Limb (tissue), 2 donors: ENCODE measurements at regions not wholly inside any gene's neighbourhood (a gene's known extent, or its start where the extent isn't known, plus 50 kb on each side); places are given as distances from the start of the nearest gene placed in this dataset.
A peak's percentile ranks its signal among the peaks of the same experiment; 100 is the strongest.

Experiments
- DNase-seq, 2 donors: peaks; one replicate each; pipeline ENCODE4 v3.0.0-alpha.2; 2016; ENCODE audit errors: extremely low spot score in 2 of 2

DNA sequence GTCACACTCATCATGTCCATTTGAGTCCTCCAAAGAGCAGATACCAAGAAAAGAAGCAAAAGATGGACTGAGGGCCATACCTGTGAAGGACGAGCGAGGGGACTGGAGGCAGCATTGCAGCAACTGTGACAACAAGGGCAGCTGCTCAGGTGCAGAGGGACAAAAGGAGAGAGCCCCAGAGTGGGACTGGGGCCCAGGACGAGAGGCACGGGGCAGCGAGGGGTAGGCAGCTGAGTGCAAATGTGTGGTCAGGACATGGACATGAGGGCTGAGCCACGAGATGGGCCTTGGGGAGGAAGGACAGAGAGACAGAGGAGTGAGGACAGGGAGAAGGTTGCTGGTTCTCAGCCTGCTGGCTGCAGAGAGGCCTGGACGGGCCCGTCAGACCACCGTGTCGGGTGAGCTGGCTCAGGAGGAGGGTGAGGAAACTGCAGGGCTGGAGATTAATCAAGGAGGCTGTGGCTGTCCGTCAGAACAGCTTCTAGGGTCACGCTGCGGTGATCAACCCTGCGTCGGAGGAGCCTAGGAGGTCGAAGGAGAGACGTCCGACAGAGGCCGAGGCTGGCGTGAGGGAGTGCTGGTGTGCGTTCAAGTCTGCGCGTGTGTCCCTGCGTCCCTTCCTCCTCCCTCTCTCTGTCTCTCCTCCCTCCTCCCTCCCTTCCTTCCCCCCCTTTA is 206.8 kb upstream of the HDAC4 start:
- no peak for DNase-seq

DNA sequence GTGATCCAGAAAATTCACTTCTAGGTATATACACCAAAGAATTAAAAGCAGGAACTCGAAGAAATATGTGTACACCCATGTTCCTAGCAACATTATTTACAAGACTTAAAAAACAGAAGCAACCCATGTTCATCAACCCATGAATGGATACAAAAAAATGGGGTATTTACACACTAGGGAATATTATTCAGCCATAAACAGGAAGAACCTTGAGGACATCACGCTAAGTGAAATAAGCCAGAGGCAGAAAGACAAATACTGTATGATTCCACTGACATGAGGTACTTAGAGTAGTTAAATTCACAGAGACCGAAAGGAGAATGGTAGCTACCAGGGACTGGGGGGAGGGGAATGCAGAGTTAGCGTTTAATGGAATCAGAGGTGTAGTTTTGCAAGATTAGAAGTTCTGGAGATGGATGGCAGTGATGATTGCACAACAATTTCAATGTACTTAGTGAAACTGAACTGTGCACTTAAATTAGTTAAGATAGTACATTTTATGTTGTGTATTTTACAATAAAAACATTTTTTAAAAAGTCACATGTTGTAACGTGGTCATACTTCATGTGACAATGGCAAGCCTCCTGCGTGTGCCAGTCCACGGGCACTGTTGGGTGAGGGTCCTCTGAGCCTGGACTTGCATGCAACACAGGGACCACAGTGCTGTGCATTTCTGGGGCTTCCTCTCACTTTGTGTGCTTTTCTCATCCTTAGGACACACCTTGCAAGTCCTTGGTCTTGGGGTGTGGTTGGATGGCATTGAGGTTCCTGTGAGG is 206.1 kb upstream of the HDAC4 start:
- DNase-seq: no peak

DNA sequence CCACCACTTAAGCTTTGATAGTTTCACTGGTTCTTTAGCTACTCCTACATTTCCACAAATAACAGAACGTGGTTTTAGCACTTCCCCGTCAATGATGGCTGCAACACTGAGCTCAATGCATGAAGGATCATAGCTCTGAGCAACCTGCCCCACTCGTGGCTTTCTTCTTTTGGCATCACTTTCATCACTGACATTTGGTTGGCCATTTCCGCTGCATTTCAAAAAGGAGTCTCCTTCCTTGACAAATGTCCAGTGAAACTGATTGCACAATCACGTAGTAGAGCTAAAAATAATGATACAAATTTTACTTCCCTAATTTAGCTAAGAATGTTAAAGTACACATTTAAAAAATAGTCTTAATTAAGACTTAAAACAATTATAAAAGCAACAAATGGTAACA is 205.2 kb upstream of the HDAC4 start:
- no peak for DNase-seq

DNA sequence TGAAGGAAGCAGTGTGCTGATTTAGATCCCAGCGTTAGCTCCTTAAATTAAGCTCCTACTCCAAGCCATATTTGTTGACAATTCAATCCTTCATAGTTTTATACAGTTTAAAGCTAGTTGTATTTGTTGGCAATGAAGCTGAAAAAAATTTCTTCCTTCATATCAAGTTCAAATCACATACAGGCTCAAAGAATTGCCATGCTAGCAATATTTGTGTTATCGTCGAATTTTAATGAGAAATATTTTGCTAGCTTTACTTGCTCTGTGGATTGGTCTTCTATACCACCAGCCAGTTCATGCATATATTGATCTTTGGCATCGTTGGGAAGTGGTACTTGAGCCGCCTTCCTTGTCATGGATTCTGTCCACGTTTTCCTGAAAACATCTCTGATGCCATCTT is 204.6 kb upstream of the HDAC4 start:
- DNase-seq: no peak

DNA sequence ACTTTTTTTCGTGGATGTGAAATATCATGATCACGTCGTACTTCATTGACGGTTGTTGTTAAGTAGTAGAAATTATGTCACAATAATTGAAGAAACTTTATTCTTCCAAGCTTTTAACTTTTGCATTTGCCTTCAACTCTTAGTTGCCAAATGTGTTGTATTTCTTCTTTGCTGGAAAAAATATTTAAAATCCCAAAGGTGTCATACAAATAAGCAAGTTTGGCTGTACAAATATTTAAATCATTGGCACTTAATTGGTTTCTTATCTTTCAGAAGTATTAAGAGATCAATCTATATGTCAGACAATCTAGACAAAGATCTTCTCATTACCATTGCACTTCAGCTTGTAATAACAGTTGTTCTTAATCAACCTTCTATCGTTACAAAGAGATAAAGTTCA is 204.0 kb upstream of the HDAC4 start:
- DNase-seq: no peak

DNA sequence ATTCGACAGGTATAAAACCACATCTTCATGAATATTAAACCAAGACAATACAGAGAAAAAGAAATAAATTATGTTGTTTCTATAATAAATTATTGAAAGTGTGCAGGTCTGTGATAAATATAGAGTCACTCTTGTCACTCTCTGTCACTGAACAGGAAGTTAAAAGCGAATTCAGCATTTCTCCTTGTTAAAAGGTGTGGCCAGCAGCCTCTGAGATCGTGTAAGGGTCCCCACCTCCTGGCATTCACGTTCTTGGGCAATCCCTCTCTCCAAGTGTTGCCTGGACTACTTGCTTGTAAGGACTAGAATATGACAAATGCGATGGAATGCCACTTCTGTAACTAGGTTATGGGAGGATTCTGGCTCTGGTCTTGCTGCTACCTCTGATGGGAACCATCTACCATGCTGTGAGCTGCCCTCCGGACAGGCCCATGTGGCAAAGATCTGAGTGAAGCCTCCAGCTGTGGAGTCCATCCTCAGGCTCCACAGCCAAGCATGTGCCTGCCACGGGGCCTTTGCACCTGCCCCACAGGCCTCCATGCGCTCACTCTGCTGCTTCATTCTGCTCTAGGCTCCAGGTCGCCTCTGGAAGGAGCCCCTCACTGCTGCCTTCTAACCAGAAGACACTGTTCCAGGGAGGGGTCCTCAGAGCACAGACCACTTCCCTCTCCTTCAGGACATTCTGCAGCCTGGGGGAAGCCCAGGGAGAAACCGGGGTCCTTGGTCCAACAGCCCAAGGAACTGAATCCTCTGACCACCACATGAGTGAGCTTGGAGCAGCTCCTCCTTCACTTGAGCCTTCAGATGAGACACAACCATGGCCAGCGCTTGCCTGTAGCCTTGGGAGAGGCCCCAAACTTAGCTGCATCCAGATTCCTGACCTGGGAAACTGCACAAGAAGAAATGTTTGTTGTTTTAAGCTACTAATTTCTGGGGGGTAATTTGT is 202.9 kb upstream of the HDAC4 start:
- DNase-seq: no peak

DNA sequence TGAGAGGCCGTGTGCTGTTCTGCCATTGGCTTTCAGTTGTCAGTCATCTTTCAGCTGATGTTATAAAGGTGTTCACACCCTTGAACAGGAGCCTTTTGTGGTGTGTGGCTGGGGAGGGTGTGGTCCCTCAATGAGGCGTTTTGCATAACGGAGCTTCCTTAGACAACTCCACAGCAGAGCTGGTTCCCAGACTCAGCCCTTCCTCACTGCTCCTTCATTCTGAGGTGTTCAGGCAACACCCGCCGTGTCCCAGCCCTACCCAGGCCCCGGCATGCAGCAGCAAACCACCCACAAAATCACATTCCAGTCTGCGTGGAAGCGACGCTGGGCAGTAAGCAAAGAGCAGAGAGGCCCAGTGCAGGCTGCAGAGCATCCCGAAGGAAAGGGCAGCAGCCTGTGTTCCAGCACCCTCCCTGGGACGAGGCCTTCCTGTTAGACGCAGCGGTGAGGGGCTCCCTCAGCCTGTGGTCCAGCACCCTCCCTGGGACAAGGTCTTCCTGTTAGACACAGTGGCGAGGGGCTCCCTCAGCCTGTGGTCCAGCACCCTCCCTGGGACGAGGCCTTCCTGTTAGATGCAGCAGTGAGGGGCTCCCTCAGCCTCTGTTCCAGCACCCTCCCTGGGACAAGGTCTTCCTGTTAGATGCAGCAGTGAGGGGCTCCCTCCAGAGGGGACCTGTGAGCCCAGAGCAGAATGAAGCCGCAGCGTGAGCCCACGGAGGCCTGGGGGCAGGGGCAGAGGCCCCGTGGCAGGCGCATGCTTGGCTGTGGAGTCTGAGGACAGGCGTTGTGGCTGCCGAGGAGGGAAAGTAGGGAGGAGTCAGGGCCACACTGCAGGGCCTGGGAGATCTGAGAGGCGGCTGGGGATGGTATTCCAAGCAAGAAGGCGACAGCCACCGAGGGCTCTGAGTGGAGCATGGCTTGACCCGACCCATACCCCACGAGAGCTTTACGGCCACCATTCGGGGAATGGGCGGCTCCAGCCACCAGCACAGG is 201.8 kb upstream of the HDAC4 start:
- no peak for DNase-seq

DNA sequence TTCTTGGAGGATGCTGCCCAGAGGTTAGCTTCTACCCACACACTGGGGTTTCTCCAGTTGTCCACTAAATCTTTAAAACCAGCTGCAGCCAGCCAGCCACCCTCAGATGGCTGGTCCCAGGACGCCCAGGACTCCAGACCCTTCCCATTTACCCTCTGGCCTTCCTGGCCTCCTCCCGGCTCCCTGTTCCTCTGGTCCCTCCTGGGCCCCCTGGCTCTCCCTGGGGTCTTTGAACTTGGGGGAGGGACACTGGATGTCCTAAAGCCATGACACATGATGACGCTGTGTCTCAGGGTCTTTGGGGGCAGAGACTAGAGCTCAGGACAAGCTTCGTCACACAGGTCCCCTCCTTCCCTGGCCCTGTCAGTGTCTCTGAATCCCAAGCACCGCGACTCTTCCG is 201.1 kb upstream of the HDAC4 start:
- DNase-seq: no peak

DNA sequence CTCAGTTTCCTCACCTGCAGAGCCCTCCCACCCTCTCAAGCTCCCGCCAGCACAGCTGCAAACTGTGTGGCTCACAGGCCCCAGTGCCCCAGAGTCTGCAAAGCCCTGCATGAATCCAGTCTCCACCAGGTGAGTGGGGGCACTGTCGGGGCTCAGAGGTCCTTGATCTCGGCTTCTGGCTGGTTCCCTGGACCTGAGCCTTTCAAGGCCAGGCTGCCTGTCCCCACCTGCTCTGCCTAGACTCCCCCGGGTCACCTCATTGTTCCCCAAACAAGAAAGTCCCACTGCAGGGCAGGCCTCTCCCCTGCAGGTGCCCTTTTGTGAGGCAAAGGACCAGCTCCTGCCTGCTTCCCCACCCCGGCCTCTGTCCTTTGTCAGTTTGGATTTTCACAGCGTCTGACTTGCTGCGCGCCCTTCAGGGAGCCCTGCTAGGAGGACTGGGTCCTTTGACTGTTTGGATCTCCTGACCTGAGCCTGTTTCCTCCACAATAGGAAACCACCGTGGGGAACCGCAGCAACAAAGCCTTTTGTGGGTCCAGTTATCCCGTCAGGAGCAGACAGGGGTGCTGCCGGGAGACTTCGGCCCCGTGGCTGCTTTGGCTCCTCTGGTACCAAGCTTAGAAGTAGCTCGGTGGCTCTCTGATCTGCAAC is 200.5 kb upstream of the HDAC4 start:
- no peak for DNase-seq

DNA sequence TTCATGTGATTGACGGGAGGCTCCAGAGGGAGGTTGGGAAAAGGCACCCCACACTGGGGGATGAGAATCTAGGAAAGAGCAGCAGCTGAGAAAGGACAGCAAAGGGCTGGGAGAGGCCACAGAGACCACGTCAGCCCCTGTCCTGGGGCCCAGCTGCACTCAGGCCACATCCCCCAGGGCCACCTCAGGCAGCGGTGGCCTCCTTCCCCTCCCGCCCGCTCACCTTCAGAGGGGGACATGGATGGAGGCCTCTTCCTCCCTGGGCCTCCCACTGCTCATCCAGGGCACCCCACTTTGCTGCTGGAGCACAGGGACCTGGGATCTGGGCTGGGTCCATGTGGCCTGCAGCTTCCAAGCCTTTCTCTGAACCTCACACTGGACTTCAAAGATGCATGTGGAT is 199.8 kb upstream of the HDAC4 start:
- no peak for DNase-seq

DNA sequence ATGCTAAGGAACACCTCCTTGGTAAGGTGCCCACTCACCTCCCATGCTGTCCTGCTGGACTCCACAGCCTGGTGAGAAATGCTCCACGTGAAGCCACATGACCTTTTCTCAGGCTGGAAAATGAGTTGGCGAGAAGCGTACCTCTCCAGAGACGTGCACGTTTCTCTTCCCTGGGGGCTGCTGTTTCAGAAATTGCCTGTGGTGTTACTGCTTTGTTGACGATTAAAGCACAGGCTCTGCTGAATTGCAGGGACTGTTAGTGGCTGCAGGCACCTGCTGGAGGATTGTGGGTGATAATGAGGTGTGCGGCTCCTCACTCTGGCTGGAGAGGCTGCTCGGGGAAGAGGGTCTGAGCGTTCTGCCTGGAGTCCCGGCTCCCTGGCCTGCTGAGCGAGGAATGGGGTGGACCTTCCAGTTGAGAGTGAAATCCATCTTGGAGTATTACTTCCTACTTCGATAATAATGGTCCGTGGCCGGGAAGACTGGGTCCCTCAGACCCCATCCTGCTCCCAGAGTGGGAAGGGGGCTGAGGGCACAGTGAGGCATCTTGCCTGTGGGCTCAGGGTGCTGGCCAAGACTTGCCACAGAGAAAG is 199.3 kb upstream of the HDAC4 start:
- DNase-seq: peak in 1 of 2 donors; percentile 28

DNA sequence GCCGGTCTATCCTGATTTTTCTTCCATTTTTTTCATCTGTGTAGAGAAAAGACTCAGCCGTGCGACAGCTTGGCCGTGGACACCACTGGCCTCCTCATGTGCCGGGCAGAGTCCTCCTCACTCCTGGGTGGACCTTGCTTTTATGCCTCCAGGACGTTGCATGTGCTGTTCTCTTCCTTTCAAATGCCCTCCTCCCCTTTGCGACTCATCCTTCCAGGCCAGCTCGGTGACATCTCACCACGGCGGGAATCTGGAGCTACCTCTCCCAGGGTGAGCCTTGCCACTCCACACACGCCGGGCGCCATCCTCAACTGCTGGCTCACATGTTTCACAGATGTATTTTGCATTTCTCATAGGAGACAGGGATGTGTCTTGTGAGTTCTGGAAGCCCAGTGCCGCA is 198.5 kb upstream of the HDAC4 start:
- no peak for DNase-seq

DNA sequence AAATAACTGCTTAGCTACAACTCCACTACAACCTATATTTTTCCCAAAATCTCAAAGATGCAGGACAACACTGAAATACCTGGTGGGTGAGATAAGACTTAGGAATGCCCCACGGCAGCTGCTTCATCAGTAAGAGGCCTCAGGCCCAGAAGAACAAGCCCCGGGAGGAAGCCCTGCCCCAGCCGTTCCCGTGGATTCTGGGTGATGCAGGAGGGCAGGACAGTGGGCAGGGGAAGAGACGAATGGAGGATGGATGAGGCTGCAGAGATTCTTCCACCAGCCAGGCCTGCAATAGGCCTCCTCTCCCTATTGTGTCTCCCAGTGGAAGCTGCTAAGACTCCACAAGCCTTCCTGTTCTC is 197.9 kb upstream of the HDAC4 start:
- DNase-seq: no peak

DNA sequence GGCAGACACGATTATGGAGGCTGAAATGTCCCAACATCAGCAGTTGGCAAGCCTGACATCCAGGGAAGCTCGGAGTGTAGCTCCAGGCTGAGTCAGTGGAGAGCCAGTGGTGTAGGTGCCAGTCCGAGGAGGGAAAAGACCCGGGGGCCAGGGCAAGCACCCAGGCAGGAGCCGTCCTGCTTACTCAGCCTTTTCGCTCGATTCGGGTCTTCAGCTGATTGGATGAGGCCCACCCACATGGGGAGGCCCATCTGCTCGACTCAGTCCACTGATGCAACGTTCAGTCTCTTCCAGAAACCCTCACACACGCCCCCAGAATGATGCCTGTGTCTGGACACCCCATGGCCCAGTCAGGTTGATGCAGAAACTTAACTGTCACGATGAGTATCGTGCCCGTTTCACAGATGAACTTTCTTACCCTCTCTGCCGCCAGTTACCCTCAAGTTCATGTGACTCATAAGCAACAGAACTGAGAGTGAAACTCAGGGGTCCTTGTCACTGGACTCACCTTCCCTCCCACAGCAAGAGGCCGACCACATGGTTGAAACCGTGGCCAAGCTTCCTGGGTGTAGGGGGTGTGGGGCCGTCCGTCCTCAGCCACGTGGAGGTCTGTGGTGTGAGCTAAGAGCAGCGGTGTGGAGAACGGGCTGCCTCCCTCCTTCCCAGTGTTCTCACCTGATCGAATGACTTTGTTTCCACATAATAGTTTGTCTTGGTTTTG is 197.4 kb upstream of the HDAC4 start:
- DNase-seq: no peak

DNA sequence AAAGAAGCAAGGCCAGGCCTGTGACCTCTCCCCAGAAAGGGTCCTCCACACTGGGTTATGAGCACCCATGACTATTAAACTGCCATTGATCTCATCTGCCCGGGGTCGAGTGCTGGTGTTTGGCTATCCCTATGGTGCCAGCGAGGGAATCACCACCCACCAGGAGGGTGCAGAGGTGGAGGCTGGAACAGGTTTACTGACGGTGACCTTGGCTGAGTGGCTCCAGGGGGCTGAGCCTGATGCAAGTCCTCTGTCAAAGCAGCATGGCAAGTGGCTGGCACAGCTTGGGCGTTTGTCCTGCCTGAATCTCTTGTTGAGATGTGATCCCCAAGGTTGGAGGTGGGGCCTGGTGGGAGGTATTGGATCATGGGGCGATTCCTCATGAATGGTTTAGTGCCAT is 196.4 kb upstream of the HDAC4 start:
- peak in 1 of 2 donors; percentile 16 for DNase-seq

DNA sequence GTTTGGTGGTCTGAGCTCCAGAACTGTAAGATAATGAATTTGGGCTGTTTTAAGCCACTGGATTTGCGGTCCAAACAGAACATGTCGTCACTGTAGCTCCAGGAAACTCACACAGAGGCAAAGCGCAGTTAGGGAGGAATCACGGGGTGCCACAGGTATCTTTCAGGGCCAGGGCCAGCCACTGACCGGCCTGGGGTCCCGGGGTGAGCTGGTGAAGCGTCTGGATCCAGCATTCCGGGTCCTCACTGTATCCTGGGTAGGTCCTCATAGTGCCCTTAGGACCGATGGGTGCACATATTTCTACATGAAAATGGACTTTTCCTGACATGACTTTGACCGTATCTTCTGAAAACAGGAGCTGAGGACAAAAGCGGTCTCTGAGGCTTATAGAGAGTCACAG is 196.0 kb upstream of the HDAC4 start:
- no peak for DNase-seq

DNA sequence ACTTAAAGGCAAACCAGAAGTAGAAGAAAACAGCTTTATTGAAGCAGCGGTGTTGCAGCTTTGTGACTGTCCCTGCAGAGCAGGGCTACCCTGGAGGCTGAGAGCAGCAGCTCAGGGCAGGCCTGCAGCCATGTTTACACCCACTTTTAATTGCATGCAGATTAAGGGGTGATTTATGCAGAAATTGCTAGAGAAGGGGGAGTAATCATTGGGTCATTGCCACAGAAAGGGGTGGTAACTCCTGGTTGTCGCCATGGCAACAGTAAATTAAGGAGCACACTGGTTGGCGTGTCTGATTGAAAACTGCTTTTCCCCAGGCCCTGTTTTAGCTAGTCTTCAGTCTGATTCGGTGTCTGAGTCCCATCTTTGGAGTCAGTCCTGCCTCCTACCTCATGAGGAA is 195.4 kb upstream of the HDAC4 start:
- peak; percentile 39 for DNase-seq

DNA sequence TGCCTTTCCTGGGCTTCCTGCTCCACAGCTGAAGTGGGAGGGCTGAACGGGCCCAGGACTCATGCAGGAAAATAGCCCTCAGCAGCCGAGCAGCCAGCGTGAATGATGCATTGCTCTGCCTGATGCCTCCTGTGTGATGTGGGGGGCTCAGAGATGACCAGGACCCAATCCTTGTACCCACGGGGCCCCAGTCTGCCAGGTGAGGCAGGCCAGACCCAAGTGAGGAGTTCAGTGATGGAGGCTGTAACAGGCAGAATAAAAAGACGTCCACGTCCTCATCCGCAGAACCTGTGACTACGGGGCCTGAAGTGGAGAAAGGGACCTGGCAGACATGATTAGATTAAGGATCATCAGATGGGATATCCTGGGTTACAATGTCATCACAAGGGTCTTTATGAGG is 194.9 kb upstream of the HDAC4 start:
- peak in 1 of 2 donors; percentile 20 for DNase-seq
